Stimulated activated CD4-positive, alpha-beta T cell treated with anti-CD3 and anti-CD28 coated beads, Interleukin-1b, Interleukin-23, amount 100 ng/mL, for 1 hour (primary cell): ENCODE measurements at regions not wholly inside any gene's neighbourhood (a gene's known extent, or its start where the extent isn't known, plus 50 kb on each side); places are given as distances from the start of the nearest gene placed in this dataset.

Experiments used
- DNase-seq, 2 donors: peaks; one replicate each; pipeline ENCODE4 v3.0.0-alpha.2; 2020; ENCODE audit warnings: low read depth in 2 of 2

- DNase-seq = no peak
Measured at GRCh38 chr4:152095701-152096070, 334.9 kb upstream of the GATB start.

- no peak for DNase-seq
Measured at GRCh38 chr4:152094970-152095700, 334.3 kb upstream of the GATB start.

GRCh38 chr4:152091405-152091804, 330.6 kb upstream of the GATB start:
- no peak for DNase-seq

- no peak for DNase-seq
Measured at GRCh38 chr4:152090543-152090942, 329.7 kb upstream of the GATB start.

- DNase-seq = no peak
Measured at GRCh38 chr4:152089584-152089983, 328.8 kb upstream of the GATB start.

GRCh38 chr4:152087335-152087734, 326.5 kb upstream of the GATB start:
- no peak for DNase-seq

GRCh38 chr4:152085657-152086056, 324.9 kb upstream of the GATB start:
- DNase-seq = no peak

GRCh38 chr4:152083338-152083737, 322.5 kb upstream of the GATB start:
- no peak for DNase-seq

GRCh38 chr4:152081024-152081423, 320.2 kb upstream of the GATB start:
- DNase-seq = no peak

- DNase-seq = no peak
Measured at GRCh38 chr4:152079543-152080293, 318.9 kb upstream of the GATB start.

GRCh38 chr4:152079079-152079478, 318.3 kb upstream of the GATB start:
- no peak for DNase-seq

GRCh38 chr4:152077582-152077981, 316.8 kb upstream of the GATB start:
- no peak for DNase-seq

GRCh38 chr4:152075253-152075928, 314.6 kb upstream of the GATB start:
- no peak for DNase-seq

- no peak for DNase-seq
Measured at GRCh38 chr4:152074573-152074972, 313.8 kb upstream of the GATB start.

- no peak for DNase-seq
Measured at GRCh38 chr4:152074088-152074437, 313.3 kb upstream of the GATB start.

- DNase-seq = no peak
Measured at GRCh38 chr4:152073351-152074087, 312.7 kb upstream of the GATB start.

- no peak for DNase-seq
Measured at GRCh38 chr4:152072906-152073305, 312.1 kb upstream of the GATB start.

- DNase-seq = no peak
Measured at GRCh38 chr4:152072001-152072485, 311.2 kb upstream of the GATB start.

GRCh38 chr4:152070854-152071253, 310.0 kb upstream of the GATB start:
- no peak for DNase-seq

- DNase-seq = no peak
Measured at GRCh38 chr4:152068866-152069265, 308.1 kb upstream of the GATB start.

- DNase-seq = no peak
Measured at GRCh38 chr4:152065545-152065944, 304.7 kb upstream of the GATB start.

GRCh38 chr4:152064753-152065152, 303.9 kb upstream of the GATB start:
- DNase-seq = no peak
